ENCODE measurements at regions not wholly inside any gene's neighbourhood (a gene's known extent, or its start where the extent isn't known, plus 50 kb on each side); places are given as distances from the start of the nearest gene placed in this dataset.
"Not testable (repeated sequence)": the region's sequence is repeated elsewhere in the genome, so short reads cannot be mapped to it uniquely, and the experiment has no call there.

GRCh38 chr10:28135258-28135657, 136.4 kb upstream of the ODAD2 start:
- no peak for DNase-seq

- no peak for DNase-seq
Measured at GRCh38 chr10:28130267-28130666, 131.4 kb upstream of the ODAD2 start.

- no peak for DNase-seq
Measured at GRCh38 chr10:28127881-28128280, 129.0 kb upstream of the ODAD2 start.

- DNase-seq = peak; percentile 18 to 29
Measured at GRCh38 chr10:28125701-28126100, 126.8 kb upstream of the ODAD2 start.

- no peak for DNase-seq
Measured at GRCh38 chr10:28120795-28121194, 121.9 kb upstream of the ODAD2 start.

GRCh38 chr10:28120043-28120749, 121.3 kb upstream of the ODAD2 start:
- DNase-seq = no peak

GRCh38 chr10:28118985-28119628, 120.2 kb upstream of the ODAD2 start:
- DNase-seq = no peak

GRCh38 chr10:28113202-28113601, 114.3 kb upstream of the ODAD2 start:
- DNase-seq = no peak

- DNase-seq = no peak
Measured at GRCh38 chr10:28111712-28112111, 112.8 kb upstream of the ODAD2 start.

- DNase-seq = no peak
Measured at GRCh38 chr10:28105561-28105960, 106.7 kb upstream of the ODAD2 start.

- no peak for DNase-seq
Measured at GRCh38 chr10:28097633-28098032, 98.8 kb upstream of the ODAD2 start.

GRCh38 chr10:28095791-28096378, 97.0 kb upstream of the ODAD2 start:
- no peak for DNase-seq

- DNase-seq = no peak
Measured at GRCh38 chr10:28094121-28094520, 95.2 kb upstream of the ODAD2 start.

GRCh38 chr10:28091913-28092312, 93.0 kb upstream of the ODAD2 start:
- no peak for DNase-seq

- no peak for DNase-seq
Measured at GRCh38 chr10:28090506-28090905, 91.6 kb upstream of the ODAD2 start.

GRCh38 chr10:28089467-28089866, 90.6 kb upstream of the ODAD2 start:
- no peak for DNase-seq

GRCh38 chr10:28087661-28088351, 88.9 kb upstream of the ODAD2 start:
- no peak for DNase-seq

- not testable (repeated sequence) for DNase-seq
Measured at GRCh38 chr10:28085760-28086159, 86.9 kb upstream of the ODAD2 start.

- DNase-seq = no peak
Measured at GRCh38 chr10:28082885-28083284, 84.0 kb upstream of the ODAD2 start.

- DNase-seq = no peak
Measured at GRCh38 chr10:28082316-28082715, 83.4 kb upstream of the ODAD2 start.

GRCh38 chr10:28077889-28078288, 79.0 kb upstream of the ODAD2 start:
- no peak for DNase-seq

GRCh38 chr10:28075424-28075823, 76.5 kb upstream of the ODAD2 start:
- no peak for DNase-seq

GRCh38 chr10:28072573-28072972, 73.7 kb upstream of the ODAD2 start:
- DNase-seq = no peak
